Loucy (cell line): ENCODE measurements at regions not wholly inside any gene's neighbourhood (a gene's known extent, or its start where the extent isn't known, plus 50 kb on each side); places are given as distances from the start of the nearest gene placed in this dataset.

Experiments used
- H2AFZ ChIP-seq: fragments of 200-600 bp; sonication (generic); 2 replicates; pipeline ENCODE4 v1.6.0; 2016; ENCODE audit warnings: antibody characterized with exemption, mild to moderate bottlenecking, low read length, moderate library complexity
- H3F3A ChIP-seq: fragments of 200-600 bp; 2 replicates; pipeline ENCODE4 v1.6.0; 2016; ENCODE audit warnings: antibody characterized with exemption, low read depth, mild to moderate bottlenecking
- H3K27me3 ChIP-seq: fragments of 200-600 bp; sonication (generic); 2 replicates; pipeline ENCODE4 v1.6.1; 2014; ENCODE audit warnings: low read length, mild to moderate bottlenecking; ENCODE audit not compliant: insufficient read depth, poor library complexity, severe bottlenecking
- H3K36me3 ChIP-seq: fragments of 200-600 bp; sonication (generic); 2 replicates; pipeline ENCODE4 v1.6.1; 2016; ENCODE audit warnings: low read length; ENCODE audit not compliant: insufficient read depth
- H3K4me1 ChIP-seq: fragments of 200-600 bp; sonication (generic); 2 replicates; pipeline ENCODE4 v1.5.1; 2014; ENCODE audit warnings: low read length, mild to moderate bottlenecking; ENCODE audit not compliant: insufficient read depth, poor library complexity, severe bottlenecking
- H3K4me2 ChIP-seq: fragments of 200-600 bp; sonication (generic); 2 replicates; pipeline ENCODE4 v1.6.0; 2014; ENCODE audit warnings: antibody characterized with exemption, low read length, low read depth, mild to moderate bottlenecking; ENCODE audit not compliant: poor library complexity, severe bottlenecking
- H3K4me3 ChIP-seq: fragments of 200-600 bp; sonication (generic); 2 replicates; pipeline ENCODE4 v1.5.1; 2014; ENCODE audit warnings: low read length, mild to moderate bottlenecking, mixed read lengths; ENCODE audit not compliant: poor library complexity, severe bottlenecking
- H3K79me2 ChIP-seq: fragments of 200-600 bp; sonication (generic); 2 replicates; pipeline ENCODE4 v1.6.1; 2014; ENCODE audit warnings: low read length; ENCODE audit not compliant: insufficient read depth
- H3K9ac ChIP-seq: fragments of 200-600 bp; sonication (generic); 2 replicates; pipeline ENCODE4 v1.6.0; 2014; ENCODE audit warnings: mild to moderate bottlenecking, low read depth, low read length, moderate library complexity; ENCODE audit not compliant: poor library complexity, severe bottlenecking
- H3K9me2 ChIP-seq: fragments of 200-600 bp; sonication (generic); replicated peaks from 2 replicates; pipeline ENCODE4 v1.6.1; 2016; ENCODE audit warnings: low read depth, low read length, mixed read lengths
- H3K9me3 ChIP-seq: fragments of 200-600 bp; sonication (generic); 2 replicates; pipeline ENCODE4 v1.6.1; 2014; ENCODE audit warnings: mild to moderate bottlenecking, antibody characterized with exemption, low read length, low read depth; ENCODE audit not compliant: insufficient read depth
- H4K20me1 ChIP-seq: fragments of 200-600 bp; sonication (generic); 2 replicates; pipeline ENCODE4 v1.6.0; 2014; ENCODE audit warnings: antibody characterized with exemption, low read length, mild to moderate bottlenecking; ENCODE audit not compliant: insufficient read depth, poor library complexity, severe bottlenecking
- CTCF ChIP-seq: fragments of 200-600 bp; sonication (generic); conservative IDR thresholded peaks from 2 replicates; pipeline ENCODE4 v1.5.1; 2014; ENCODE audit warnings: mild to moderate bottlenecking, antibody characterized with exemption, low read length
- EZH2phosphoT487 ChIP-seq: fragments of 200-600 bp; IDR thresholded peaks from 2 replicates; pipeline ENCODE4 v1.6.1; 2018; ENCODE audit warnings: antibody characterized with exemption, mild to moderate bottlenecking, moderate library complexity, borderline replicate concordance

- no peaks in the 10 kb centered on the region for H3K9me3 ChIP-seq
- no peaks in the 10 kb centered on the region for H3K27me3 ChIP-seq
- H3K9me2 ChIP-seq: no peaks in the 10 kb centered on the region
- H3F3A ChIP-seq: no peaks in the 10 kb centered on the region
- H4K20me1 ChIP-seq: peaks cover 4% of the 10 kb centered on the region
- H2AFZ ChIP-seq: no peak overlapping the region
- H3K4me3 ChIP-seq: no peak overlapping the region
- no peaks in the 10 kb centered on the region for H3K36me3 ChIP-seq
- H3K4me2 ChIP-seq: no peak overlapping the region
- H3K79me2 ChIP-seq: peaks cover 33% of the 10 kb centered on the region
- TF ChIP-seq CTCF (peak; percentile 49), EZH2phosphoT487 (no peak)
- no peak overlapping the region for H3K9ac ChIP-seq
- H3K4me1 ChIP-seq: peaks cover 20% of the 10 kb centered on the region
Observed at GRCh38 chr13:74015137-74015536, 119.1 kb downstream of the KLF12 start.

GRCh38 chr13:74009100-74009668 lies 125.0 kb downstream of the KLF12 start:
- Histone ChIP-seq H3K4me2 (no peak overlapping the region), H3K4me3 (no peak overlapping the region), H3F3A (no peaks in the 10 kb centered on the region), H3K9ac (no peak overlapping the region), H4K20me1 (no peaks in the 10 kb centered on the region), H3K4me1 (peaks cover 5% of the 10 kb centered on the region), H3K27me3 (no peaks in the 10 kb centered on the region), H3K36me3 (no peaks in the 10 kb centered on the region), H2AFZ (no peak overlapping the region), H3K9me3 (no peaks in the 10 kb centered on the region), H3K79me2 (peaks cover 33% of the 10 kb centered on the region; the same call in 1 of the 2 replicates), H3K9me2 (no peaks in the 10 kb centered on the region)
- TF ChIP-seq EZH2phosphoT487: no peak

GRCh38 chr13:74006666-74007065 lies 127.5 kb downstream of the KLF12 start:
- Histone ChIP-seq H3K9ac (no peak overlapping the region), H3K4me3 (no peak overlapping the region), H3K4me1 (peaks cover 5% of the 10 kb centered on the region), H3K9me3 (no peaks in the 10 kb centered on the region), H3K36me3 (no peaks in the 10 kb centered on the region), H3K79me2 (peaks cover 32% of the 10 kb centered on the region; the same call in 1 of the 2 replicates), H2AFZ (no peak overlapping the region), H3K9me2 (no peaks in the 10 kb centered on the region), H3K4me2 (no peak overlapping the region), H3K27me3 (no peaks in the 10 kb centered on the region), H3F3A (no peaks in the 10 kb centered on the region), H4K20me1 (no peaks in the 10 kb centered on the region)
- TF ChIP-seq CTCF: no peak
- no peak for TF ChIP-seq EZH2phosphoT487
